Heart left ventricle (tissue), 16 donors: ENCODE measurements at regions not wholly inside any gene's neighbourhood (a gene's known extent, or its start where the extent isn't known, plus 50 kb on each side); places are given as distances from the start of the nearest gene placed in this dataset.

Experiments
- ATAC-seq, 4 donors: fragments of 200-7000 bp; cut with Tn5 transposase; one replicate each; pipeline ENCODE4 v1.9.1; 2020 to 2022; ENCODE audit warnings: moderate library complexity in 4 of 4, mild to moderate bottlenecking in 3 of 4, moderate number of reproducible peaks in 1 of 4
- DNase-seq, 5 donors: peaks; one replicate each; pipeline ENCODE4 v3.0.0-alpha.2; 2020
- H3K27ac ChIP-seq, 12 donors: fragments of 200-600 bp; sonication (generic) in 4 of 12; one replicate each; pipeline versions ENCODE4 v1.5.0 to v1.8.0; 2016 to 2022; ENCODE audit warnings: mild to moderate bottlenecking in 2 of 12
- H3K27me3 ChIP-seq, 9 donors: fragments of 200-600 bp; sonication (generic) in 2 of 9; one replicate each; pipeline versions ENCODE4 v1.5.1 to v1.8.0; 2016 to 2022; ENCODE audit warnings: mild to moderate bottlenecking in 3 of 9
- H3K36me3 ChIP-seq, 9 donors: fragments of 200-600 bp; sonication (generic) in 2 of 9; one replicate each; pipeline versions ENCODE4 v1.5.0 to v1.8.0; 2018 to 2022; ENCODE audit warnings: mild to moderate bottlenecking in 2 of 9
- H3K4me1 ChIP-seq, 12 donors: fragments of 200-600 bp; sonication (generic) in 4 of 12; one replicate each; pipeline versions ENCODE4 v1.5.0 to v1.8.0; 2016 to 2022; ENCODE audit warnings: mild to moderate bottlenecking in 3 of 12
- H3K4me3 ChIP-seq, 12 donors: fragments of 200-600 bp; sonication (generic) in 4 of 12; one replicate each; pipeline versions ENCODE4 v1.5.0 to v1.8.0; 2017 to 2022; ENCODE audit warnings: mild to moderate bottlenecking in 9 of 12, moderate library complexity in 4 of 12
- H3K9me3 ChIP-seq, 12 donors: fragments of 200-600 bp; sonication (generic) in 4 of 12; one replicate each; pipeline versions ENCODE4 v1.5.0 to v1.8.0; 2016 to 2022; ENCODE audit warnings: mild to moderate bottlenecking in 1 of 12
- CTCF ChIP-seq, 12 donors: fragments of 200-600 bp; sonication (generic) in 4 of 12; IDR thresholded peaks; one replicate each; pipeline versions ENCODE4 v1.5.0 to v1.8.0; 2018 to 2022; ENCODE audit warnings: antibody characterized with exemption in 12 of 12, mild to moderate bottlenecking in 5 of 12
- POLR2A ChIP-seq, 2 donors: fragments of 450-650 bp; IDR thresholded peaks; one replicate each; pipeline ENCODE4 v1.6.1; 2017; ENCODE audit warnings: antibody characterized with exemption in 2 of 2, mild to moderate bottlenecking in 2 of 2, moderate library complexity in 2 of 2
- WGBS, 4 donors: extraction: QIAGEN DNeasy Blood & Tissue Kit in 2 of 4; methylation state at CpG; one replicate each; pipeline versions ENCODE4 v1.1.5 to v1.1.7; 2013 to 2018; 5-methylcytosine and 5-hydroxymethylcytosine counted together
- intact Hi-C, 10 donors: fragments of 100-400 bp; cut with DNase I; formaldehyde crosslinking; loops; one replicate each; pipeline versions ENCODE4 v1.11.1 to v1.14.2; 2022
- donor health status: ischemic (EF 13 %, LVEDD 7.1; RV severe dilation, severe dysfunction).
- donor health status: healthy with polysubstance abuse.
- donor health status: DM: no; HTN: yes; CAD: no.
- donor health status: DM: no; HTN: no; CAD: no.
- donor health status: ischemic (EF 25% LVEDD 6.9; RV normal size, moderate dysfunction).
- donor health status: ischemic (EF 25% LVEDD 5.7; RV mildly dilated, moderate dysfunction).
- donor health status: healthy.
- donor health status: DM: yes; HTN: yes; CAD: no.
- donor health status: ischemic (EF 35%, LVEDD 5.7; RV mildly dilated, moderate dysfunction).
- donor health status: nonischemic (EF 11% LVEDD 7.7; RV severe dilation, severe dysfunction).
- donor health status: DM: yes; HTN: yes; CAD: no.
- donor health status: PGD.
- donor health status: ischemic (EF 29% LVEDD 5.4; RV normal size, mild dysfunction).
- donor health status: nonischemic (EF 23%, LVEDD 6.1; RV moderate dilation, normal function).

GRCh38 chr3:20405231-20405630 is 219.2 kb upstream of the SGO1 start:
- no peak for TF ChIP-seq POLR2A (IDR thresholded peaks at IDR 0.05)
- TF ChIP-seq CTCF (IDR thresholded peaks at IDR 0.05) = no peak
- ATAC-seq (no peak), DNase-seq (no peak)
- H3K4me1 ChIP-seq = peaks cover 0 to 5% (median 0%) of the 10 kb centered on the region in 12 donors
- no peaks in the 10 kb centered on the region for H3K9me3 ChIP-seq
- no peaks in the 10 kb centered on the region for H3K36me3 ChIP-seq
- intact Hi-C loops = no loop called here
- 80 to 90% (median 87%) methylated on average over 3 of the region's 3 CpGs for whole genome bisulfite sequencing, 4 donors
- H3K4me3 ChIP-seq = no peak overlapping the region
- H3K27ac ChIP-seq = no peak overlapping the region
- no peaks in the 10 kb centered on the region for H3K27me3 ChIP-seq

GRCh38 chr3:20404741-20405100 is 218.7 kb upstream of the SGO1 start:
- no peak for TF ChIP-seq CTCF (IDR thresholded peaks at IDR 0.05)
- TF ChIP-seq POLR2A (IDR thresholded peaks at IDR 0.05) = no peak

GRCh38 chr3:20403986-20404740 is 218.2 kb upstream of the SGO1 start:
- TF ChIP-seq CTCF (IDR thresholded peaks at IDR 0.05) (no peak), POLR2A (IDR thresholded peaks at IDR 0.05) (no peak)
- Histone ChIP-seq H3K4me3 (no peak overlapping the region), H3K4me1 (peaks cover 0 to 12% (median 0%) of the 10 kb centered on the region in 12 donors), H3K9me3 (no peaks in the 10 kb centered on the region), H3K36me3 (no peaks in the 10 kb centered on the region), H3K27ac (no peak overlapping the region), H3K27me3 (no peaks in the 10 kb centered on the region)
- intact Hi-C loops = no loop called here
- 85 to 93% (median 89%) methylated on average over 3 of the region's 3 CpGs for WGBS, 4 donors
- DNase-seq (no peak), ATAC-seq (no peak)

More at GRCh38 chr3:20404741-20405100, 218.7 kb upstream of the SGO1 start:
- intact Hi-C loops = no loop called here
- Histone ChIP-seq H3K4me3 (no peak overlapping the region), H3K27ac (no peak overlapping the region), H3K36me3 (no peaks in the 10 kb centered on the region), H3K27me3 (no peaks in the 10 kb centered on the region), H3K9me3 (no peaks in the 10 kb centered on the region), H3K4me1 (peaks cover 0 to 9% (median 0%) of the 10 kb centered on the region in 12 donors)
- ATAC-seq = no peak
- DNase-seq = no peak

- Histone ChIP-seq H3K4me1 (peaks cover 0 to 12% (median 0%) of the 10 kb centered on the region in 12 donors), H3K27me3 (no peaks in the 10 kb centered on the region), H3K9me3 (no peaks in the 10 kb centered on the region), H3K27ac (no peak overlapping the region), H3K36me3 (no peaks in the 10 kb centered on the region), H3K4me3 (no peak overlapping the region)
- DNase-seq = no peak
- ATAC-seq = no peak
- intact Hi-C loops = no loop called here
- TF ChIP-seq POLR2A (IDR thresholded peaks at IDR 0.05) (no peak), CTCF (IDR thresholded peaks at IDR 0.05) (no peak)
- 77 to 99% (median 85%) methylated on average over 4 of the region's 4 CpGs for WGBS, 4 donors
These were observed 215.2 kb upstream of the SGO1 start for GRCh38 chr3:20401253-20401652.
